ENCODE measurements at regions not wholly inside any gene's neighbourhood (a gene's known extent, or its start where the extent isn't known, plus 50 kb on each side); places are given as distances from the start of the nearest gene placed in this dataset.

DNA sequence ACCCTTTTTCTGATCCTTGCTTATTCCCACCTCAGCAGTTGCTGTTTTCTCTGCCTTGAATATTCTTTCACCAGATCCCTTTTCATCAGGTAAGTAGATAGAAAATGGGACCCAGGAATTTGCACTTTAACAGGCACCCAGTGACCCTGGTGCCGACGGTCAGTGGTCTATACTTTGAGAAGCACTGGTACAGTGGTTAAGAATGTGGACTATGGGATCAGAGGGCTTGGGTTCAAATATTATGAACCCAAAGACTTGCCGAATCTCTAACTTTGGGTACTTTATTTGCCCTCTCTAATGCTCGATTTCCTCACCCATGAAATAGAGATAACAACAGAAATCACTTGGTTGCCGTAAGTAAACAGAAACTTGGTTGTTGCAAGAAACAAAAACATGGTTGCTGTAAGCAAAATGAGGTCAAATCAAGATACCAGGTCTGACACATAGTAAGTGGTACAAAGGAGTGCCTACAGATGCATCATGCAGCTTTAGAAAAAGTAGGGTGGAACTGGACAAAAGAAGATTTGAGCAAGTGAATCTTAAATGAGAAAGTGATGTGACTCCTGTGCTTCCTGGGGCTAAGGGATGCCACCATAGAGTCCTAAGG is 69.5 kb upstream of the GLS start:
- DNase-seq, result no peak

DNA sequence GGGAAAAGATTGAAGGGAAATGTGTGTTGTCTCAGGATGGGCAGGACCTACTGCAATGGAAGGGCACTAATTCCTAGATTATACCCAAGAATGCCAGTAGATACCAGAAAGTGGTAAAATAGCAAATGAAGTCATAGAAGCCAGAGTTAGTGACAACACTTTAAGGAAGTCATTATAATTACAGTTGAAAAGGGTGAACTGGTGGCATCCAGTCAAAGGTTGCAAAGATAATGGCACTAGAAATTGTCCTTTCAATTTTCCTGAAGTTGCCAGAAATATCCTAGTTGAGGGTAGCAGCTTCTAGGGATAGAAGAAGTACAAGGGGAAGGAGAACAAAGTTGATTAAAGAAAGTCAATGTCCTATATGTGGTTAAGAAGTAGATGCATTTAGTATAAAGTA is 68.8 kb upstream of the GLS start:
- DNase-seq, result no peak

DNA sequence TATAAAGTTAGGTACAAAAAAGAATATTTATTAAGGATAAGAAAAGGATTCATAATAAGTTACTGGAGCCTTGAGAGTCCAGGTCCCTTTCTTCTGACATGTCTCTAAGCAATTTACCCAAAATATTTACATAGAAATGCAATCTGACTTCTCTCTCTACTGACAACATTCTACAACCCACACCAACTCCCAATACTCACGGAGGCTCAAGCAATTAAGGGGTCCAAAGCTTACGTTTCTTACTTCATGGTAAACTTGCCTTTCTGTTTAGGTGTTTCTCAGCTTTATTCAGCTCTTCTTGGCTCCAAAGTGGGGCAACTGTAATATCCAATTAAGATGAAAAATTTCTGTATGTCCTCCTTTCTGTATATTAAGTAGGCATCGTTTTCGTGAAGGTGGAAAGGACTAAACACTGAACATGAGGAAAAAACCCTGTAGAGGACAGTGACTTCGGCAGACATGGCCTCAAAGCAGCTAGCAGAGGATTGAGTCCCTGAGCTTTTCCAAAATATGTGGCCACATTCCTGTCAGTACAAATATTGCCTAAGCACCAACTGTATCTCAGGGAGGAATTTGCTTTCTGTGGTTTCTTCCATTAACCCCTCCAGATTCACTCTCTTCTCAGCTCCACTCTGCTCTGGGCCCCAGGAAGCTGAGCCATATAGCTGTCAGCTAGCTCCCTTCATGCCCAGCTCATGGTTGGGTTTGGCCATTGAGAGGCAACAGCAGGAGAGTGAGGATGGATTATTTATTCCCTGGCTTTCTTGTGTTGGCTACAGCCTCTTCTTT is 67.9 kb upstream of the GLS start:
- no peak for DNase-seq

DNA sequence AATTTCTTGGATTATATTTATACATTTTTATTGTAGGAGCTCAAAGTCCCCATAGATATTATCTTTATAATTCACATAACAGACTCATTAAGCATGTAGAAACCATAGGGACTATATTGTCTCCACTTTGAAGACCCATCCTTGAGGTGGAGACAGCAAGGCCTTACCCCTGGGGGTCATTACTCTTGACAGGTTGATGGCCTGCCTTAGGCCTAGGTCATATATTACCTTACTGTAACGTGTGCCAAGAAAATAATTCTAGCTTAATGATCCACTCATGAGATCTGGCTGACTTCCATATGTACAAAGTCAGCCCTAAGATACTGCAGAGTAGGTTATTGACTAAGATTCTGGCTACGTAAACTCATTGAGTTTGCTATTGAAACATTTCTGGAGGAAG is 65.4 kb upstream of the GLS start:
- no peak for DNase-seq

DNA sequence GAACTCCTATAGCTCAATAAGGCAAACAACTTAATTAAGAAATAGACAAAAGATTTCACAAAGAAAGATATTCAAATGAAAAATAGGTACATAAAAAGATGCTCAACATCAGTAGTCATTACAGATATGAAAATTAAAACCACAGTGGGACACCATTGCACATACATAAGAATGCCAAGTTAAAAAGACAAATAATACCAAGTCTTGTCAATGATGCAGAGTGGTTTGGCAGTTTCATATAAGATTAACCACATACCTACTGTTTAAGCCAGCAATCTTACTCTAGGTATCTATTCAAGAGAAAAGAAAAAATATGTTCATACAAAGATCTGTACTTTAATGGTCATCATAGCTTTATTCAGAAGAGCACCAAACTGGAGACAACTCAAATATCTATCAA is 63.5 kb upstream of the GLS start:
- DNase-seq, result no peak

DNA sequence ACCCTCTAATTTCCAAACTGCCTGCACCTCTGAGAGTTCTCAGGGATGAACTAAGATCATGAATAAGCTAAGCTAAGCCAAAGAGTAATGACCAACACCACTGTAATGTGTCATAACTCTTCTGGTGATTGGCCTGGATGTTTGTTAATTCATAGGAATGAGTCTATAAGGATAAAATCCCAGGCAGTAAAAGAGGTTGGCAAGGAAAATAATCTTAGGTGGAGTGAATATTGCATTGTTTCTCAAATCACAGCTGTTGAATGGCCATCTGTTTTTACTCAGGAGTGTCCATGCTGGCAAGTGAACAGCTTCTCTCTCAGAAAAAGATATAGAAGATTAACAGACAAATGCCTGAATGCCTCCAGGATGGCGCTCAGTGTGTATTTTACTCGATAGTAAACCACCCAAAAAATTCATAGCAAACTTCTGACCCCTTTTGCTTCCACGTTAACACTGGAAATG is 60.8 kb upstream of the GLS start:
- DNase-seq, result no peak

DNA sequence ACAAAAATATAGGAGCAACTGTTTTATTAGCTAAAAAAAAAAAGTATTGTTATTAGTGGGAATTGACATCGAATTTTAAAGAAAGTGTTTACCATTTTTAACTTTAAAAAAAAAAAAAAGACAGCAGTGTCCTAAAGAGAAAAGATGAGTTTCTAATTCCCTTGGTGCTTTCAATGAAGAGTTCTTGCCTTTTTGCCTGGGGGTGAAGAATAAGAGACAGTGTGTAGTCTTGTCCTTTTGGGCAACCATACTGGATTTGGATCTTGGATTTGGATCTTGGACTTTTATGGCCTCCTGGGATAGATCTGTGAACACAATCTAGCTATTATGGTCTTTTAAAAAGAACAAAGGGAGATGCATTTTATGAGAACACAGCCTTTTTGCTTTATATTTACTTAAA is 60.2 kb upstream of the GLS start:
- DNase-seq, result no peak

DNA sequence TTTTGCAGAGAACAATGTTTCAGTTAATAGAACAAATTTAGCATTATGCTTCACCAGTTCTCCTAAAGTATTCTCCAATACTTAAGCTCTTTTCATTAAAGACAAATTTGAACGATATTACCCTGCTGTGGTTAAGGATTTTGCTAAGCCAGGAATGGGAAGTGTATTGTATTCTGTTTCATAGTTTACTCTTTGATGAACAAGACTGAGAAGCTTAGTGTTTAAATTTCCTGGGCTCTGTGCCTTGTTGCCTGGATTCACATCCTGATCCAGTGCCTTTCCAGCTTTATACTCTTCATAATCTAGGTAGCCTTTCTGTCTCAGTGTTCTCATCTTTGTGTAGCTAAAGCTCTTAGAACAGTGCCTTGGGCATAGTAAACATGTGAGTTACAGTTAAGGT is 58.6 kb upstream of the GLS start:
- DNase-seq, result no peak

DNA sequence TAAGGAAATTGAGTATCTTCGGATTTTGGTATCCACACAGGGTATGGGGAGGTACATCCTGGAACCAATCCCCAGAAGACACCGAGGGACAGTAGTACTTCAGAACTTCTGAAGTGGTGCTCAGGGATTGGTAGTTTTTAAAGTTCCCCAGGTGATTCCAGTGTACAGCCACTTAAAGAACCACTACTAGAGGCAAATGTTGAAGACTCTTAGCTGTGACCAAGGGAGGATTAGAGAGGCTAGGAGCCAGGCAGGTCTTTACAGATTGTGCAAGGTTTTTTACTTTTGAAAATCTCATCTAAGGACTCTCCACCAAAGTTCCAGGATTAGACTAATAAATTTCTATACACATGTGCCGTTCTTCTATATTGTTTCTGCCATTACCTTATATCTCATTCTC is 52.9 kb upstream of the GLS start:
- DNase-seq, result no peak

DNA sequence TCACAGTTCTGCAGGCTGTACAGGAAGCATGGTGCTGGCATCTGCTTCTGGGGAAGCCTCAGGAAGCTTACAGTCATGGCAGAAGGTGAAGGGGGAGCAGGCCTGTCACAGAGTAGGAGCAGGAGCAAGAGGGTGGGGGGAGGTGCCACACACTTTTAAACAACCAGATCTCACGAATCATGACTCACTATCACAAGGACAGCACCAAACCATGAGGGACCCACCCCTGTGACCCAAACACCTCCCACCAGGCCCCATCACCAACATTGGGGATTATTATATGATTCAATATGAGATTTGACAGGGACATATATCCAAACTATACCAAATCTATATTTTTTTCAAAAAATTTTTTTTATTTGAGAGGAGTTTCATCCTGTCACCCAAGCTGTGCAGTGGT is 51.0 kb upstream of the GLS start:
- DNase-seq, result no peak
